Peyer's patch (tissue), 4 donors: ENCODE measurements at regions not wholly inside any gene's neighbourhood (a gene's known extent, or its start where the extent isn't known, plus 50 kb on each side); places are given as distances from the start of the nearest gene placed in this dataset.

ENCODE experiments used
- CTCF ChIP-seq, 6 experiments: fragments of 450-650 bp in 4 of 6; fragments of 200-600 bp in 2 of 6; sonication (generic) in 1 of 6; IDR thresholded peaks; one replicate each; pipeline ENCODE4 v1.5.1; 2017 to 2019; ENCODE audit warnings: antibody characterized with exemption in 6 of 6, mild to moderate bottlenecking in 3 of 6, moderate library complexity in 1 of 6
- POLR2A ChIP-seq, 2 donors: fragments of 450-650 bp; IDR thresholded peaks; one replicate each; pipeline ENCODE4 v1.5.1; 2017; ENCODE audit warnings: antibody characterized with exemption in 2 of 2, mild to moderate bottlenecking in 2 of 2, moderate library complexity in 2 of 2

- TF ChIP-seq POLR2A (IDR thresholded peaks at IDR 0.05) (no peak), CTCF (IDR thresholded peaks at IDR 0.05) (no peak)
Measured at GRCh38 chr13:47809411-47809810, 191.7 kb downstream of the SUCLA2 start.
